HEK293T (cell line): ENCODE measurements at regions not wholly inside any gene's neighbourhood (a gene's known extent, or its start where the extent isn't known, plus 50 kb on each side); places are given as distances from the start of the nearest gene placed in this dataset.

Experiments
- BHLHE40 ChIP-seq: fragments of 450-650 bp; IDR thresholded peaks from 2 replicates; pipeline ENCODE4 v1.6.1; 2016; ENCODE audit warnings: mild to moderate bottlenecking, moderate library complexity, borderline replicate concordance
- FOXK2 ChIP-seq: fragments of 450-650 bp; IDR thresholded peaks from 2 replicates; pipeline ENCODE4 v1.6.1; 2016; ENCODE audit warnings: mild to moderate bottlenecking
- FOXM1 ChIP-seq: fragments of 450-650 bp; IDR thresholded peaks from 2 replicates; pipeline ENCODE4 v1.6.1; 2017; ENCODE audit warnings: mild to moderate bottlenecking, borderline replicate concordance
- HDGF ChIP-seq: fragments of 450-650 bp; IDR thresholded peaks from 2 replicates; pipeline ENCODE4 v1.6.1; 2017; ENCODE audit warnings: antibody characterized with exemption, borderline replicate concordance
- LEF1 ChIP-seq: fragments of 450-650 bp; IDR thresholded peaks from 2 replicates; pipeline ENCODE4 v1.6.1; 2017; ENCODE audit warnings: mild to moderate bottlenecking, borderline replicate concordance
- PKNOX1 ChIP-seq: fragments of 450-650 bp; IDR thresholded peaks from 2 replicates; pipeline ENCODE4 v1.6.1; 2016
- SP1 ChIP-seq: fragments of 450-650 bp; IDR thresholded peaks from 2 replicates; pipeline ENCODE4 v1.6.1; 2017
- SUZ12 ChIP-seq: fragments of 450-650 bp; IDR thresholded peaks from 2 replicates; pipeline ENCODE4 v1.6.1; 2016; ENCODE audit warnings: mild to moderate bottlenecking
- TARDBP ChIP-seq: fragments of 450-650 bp; IDR thresholded peaks from 2 replicates; pipeline ENCODE4 v1.6.1; 2016

- TF ChIP-seq BHLHE40: no peak
- no peak for TF ChIP-seq SP1
- TF ChIP-seq FOXK2: no peak
- no peak for TF ChIP-seq LEF1
- no peak for TF ChIP-seq TARDBP
- no peak for TF ChIP-seq HDGF
- TF ChIP-seq SUZ12: no peak
- no peak for TF ChIP-seq PKNOX1
- no peak for TF ChIP-seq FOXM1
These were observed 77.5 kb upstream of the GATA5 start for GRCh38 chr20:62553136-62553837.
